Posterior vena cava (tissue), 2 donors: ENCODE measurements at regions not wholly inside any gene's neighbourhood (a gene's known extent, or its start where the extent isn't known, plus 50 kb on each side); places are given as distances from the start of the nearest gene placed in this dataset.

Source experiments
- DNase-seq: peaks from one replicate; pipeline ENCODE4 v3.0.0-alpha.2; 2020; ENCODE audit warnings: low spot score
- intact Hi-C, 2 donors: fragments of 100-400 bp; cut with DNase I; formaldehyde crosslinking; loops; one replicate each; pipeline versions ENCODE4 v1.14.1 to v1.14.2; 2022 to 2023
- donor health status: DM: yes; HTN: yes; CAD: no.
- donor health status: DM: yes; HTN: yes; CAD: no.

DNA sequence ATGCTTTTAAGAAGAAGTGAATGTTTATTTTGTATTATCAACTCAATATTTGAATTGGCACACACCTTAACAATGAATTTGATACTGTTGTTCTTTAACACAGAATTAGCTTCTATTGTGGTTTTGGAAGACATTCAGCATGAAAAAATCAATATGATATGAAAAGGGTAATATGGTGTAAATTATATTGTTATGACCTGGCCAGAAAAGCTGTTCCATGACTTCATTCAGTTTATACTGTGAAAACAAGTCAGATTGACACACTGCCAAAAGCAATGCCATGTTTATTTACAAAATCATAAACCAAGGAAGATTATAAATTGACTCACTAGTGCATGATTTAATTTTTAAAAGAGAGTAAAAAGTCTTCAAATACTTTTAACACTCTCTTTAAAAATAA, 851.4 kb upstream of the SEL1L start:
- intact Hi-C loops, result no loop called here

GRCh38 chr14:82387699-82388098, 854.0 kb upstream of the SEL1L start:
- intact Hi-C loops, result no loop called here

More for the DNA sequence above, 851.4 kb upstream of the SEL1L start:
- no peak for DNase-seq

GRCh38 chr14:82388488-82388887, 854.8 kb upstream of the SEL1L start:
- DNase-seq, result no peak
- intact Hi-C loops, result no loop called here

More at GRCh38 chr14:82387699-82388098, 854.0 kb upstream of the SEL1L start:
- DNase-seq, result no peak

DNA sequence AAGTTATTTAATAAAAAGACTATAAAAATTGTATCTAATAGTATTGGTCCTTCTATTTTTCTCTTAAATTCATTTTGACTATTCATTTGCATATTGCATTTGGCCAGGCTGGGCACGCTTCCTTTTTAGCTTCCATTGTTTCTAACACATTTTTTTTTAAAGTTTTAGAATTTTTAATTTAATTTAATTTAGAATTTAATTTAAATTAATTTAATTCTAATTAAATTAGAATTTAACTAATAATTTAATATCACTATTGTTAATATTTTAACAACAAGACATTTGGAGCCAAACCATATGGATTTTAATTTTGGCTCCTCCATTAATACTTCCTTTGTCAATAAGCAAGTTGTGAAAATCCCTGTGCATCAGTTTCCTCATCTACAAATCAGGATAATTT, 856.9 kb upstream of the SEL1L start:
- intact Hi-C loops, result no loop called here
- no peak for DNase-seq

DNA sequence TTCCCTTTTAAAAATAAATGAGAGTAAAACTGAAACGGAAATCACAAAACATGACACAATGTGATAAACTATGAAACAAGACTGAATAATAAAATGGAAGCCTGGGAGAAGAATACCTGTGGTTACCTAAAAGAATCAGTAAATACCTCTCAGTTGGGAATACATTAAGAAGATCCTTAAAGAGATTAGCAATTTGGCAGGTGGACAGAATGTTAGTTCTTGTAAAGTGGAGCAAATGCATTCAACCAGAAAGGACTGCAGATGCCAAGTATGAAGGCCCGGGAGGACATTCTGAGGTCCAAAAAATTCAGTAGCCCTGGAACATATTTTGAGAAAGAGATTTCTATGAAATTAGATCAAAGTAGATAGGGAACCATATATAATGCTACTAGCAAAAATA, 861.3 kb upstream of the SEL1L start:
- no peak for DNase-seq
- intact Hi-C loops, result no loop called here

DNA sequence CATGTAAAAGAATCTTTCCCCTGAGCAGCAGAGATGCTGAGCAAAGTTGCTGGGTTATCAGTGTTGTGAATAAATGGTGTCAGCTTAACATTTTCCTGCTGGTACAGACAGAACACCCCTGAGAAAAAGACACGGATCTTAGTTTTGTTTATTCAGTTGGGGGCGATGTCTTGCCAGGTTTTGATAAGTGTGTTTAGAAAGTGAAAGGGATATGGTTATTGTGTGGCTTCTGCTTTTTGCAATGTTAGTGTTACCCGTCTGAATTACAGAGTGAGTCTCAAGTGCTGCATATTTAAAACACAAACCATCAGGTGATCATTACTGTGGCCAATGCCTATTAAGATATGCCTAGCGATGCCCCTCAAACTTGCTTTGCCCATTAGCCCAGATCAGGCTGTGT, 864.6 kb upstream of the SEL1L start:
- intact Hi-C loops, result no loop called here
- no peak for DNase-seq

DNA sequence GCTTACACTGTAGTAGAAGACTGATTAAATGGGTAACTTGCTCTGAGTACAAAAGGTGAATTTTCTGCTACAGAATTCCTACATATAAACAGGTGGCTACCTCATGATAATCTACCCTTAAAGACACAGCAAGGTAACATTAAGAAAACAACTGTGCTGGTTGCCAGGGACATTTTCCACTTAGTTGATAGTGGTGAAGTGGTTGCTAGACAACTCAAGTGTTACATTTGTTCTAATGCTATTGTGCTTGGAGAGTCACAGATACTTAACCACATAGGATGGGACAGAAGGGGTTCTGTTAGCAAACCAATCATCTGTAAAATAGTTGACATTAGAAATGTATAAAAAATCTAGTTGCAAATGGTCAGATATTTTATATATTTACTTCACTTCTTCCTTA, 870.3 kb upstream of the SEL1L start:
- DNase-seq, result no peak
- intact Hi-C loops, result no loop called here

DNA sequence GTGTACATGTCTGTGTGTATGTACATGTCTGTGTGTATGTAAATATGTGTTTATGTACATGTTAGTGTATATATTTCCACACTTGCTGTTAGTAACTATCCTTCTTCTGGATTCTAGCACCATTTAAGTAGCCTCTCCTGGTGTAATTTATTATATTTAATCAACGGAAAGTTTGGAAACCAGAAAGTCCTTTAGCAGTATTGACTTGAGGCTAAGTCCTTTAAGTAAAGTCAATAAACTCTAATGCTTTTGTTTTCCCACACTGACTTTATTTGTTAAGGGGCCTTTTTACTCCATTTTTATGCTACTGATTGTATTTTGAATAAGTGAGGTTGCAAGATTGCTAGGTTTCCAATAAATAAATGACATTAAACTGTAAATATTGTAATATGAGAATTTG, 876.4 kb upstream of the SEL1L start:
- intact Hi-C loops, result no loop called here
- DNase-seq, result no peak

DNA sequence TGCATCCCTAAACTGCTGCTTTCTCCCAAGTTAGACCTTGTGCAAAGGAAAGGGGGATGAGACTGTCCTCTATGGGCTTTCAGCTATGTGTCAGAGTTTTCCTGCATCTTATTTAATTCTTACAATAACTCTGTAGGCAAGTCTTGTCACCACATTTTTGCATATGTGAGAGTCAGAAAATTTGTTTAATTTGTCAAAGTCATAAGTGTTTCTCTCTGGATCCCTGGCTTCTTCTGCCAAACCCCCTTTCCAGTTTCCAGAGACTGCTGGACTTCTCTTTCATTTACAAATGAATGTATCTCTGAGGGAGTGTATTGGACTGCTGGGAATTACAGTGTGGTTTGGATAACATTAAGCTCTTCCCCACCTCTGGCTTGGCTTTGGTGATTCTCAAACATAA, 877.6 kb upstream of the SEL1L start:
- DNase-seq, result no peak
- intact Hi-C loops, result no loop called here

DNA sequence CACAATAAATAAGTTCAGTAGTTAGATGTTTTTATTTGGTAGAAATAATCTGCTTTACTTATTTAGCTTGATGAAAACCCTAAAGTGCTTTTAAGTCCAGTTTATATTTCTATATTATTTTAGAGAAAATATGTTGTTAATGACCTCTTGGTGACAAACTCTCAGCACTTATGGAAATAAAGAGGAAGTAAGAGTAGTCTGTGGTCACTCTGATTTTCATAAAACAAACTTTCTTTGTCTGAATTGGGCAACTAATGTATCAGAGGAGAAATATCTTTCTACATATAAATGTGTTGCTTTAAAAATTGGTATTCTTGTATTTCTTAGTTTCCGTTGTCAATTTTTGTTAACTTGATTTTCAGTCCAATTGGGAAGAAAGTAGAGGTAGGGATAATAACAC, 878.9 kb upstream of the SEL1L start:
- intact Hi-C loops, result no loop called here
- no peak for DNase-seq

DNA sequence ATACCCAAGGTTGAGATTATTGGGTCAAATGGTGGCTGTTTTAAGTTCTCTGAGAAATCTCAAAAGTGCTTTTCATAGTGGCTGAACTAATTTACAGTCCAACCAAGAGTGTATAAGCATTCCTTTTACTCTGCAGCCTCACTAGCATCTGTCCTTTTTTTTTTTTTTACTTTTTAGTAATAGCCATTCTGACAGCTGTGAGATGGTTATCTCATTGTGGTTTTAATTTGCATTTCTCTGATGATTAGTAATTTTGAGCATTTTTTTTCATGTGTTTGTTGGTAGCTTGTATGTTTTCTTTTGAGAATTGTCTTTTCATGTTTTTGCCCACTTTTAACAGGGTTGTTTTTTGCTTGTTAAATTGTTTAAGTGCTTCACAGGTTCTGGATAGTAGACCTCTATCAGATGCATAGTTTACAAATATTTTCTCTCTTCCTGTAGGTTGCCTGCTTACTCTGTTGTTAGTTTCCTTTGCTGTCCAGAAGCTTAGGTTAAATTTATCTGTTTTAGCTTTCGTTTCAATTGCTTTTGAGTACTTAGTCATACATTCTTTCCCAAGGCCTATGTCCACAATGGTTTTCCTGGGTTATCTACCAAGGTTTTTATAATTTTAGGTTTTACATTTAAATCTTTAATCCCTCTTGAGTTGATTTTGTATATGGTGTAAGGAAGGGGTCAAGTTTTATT, 881.3 kb upstream of the SEL1L start:
- intact Hi-C loops, result no loop called here
- DNase-seq, result no peak

DNA sequence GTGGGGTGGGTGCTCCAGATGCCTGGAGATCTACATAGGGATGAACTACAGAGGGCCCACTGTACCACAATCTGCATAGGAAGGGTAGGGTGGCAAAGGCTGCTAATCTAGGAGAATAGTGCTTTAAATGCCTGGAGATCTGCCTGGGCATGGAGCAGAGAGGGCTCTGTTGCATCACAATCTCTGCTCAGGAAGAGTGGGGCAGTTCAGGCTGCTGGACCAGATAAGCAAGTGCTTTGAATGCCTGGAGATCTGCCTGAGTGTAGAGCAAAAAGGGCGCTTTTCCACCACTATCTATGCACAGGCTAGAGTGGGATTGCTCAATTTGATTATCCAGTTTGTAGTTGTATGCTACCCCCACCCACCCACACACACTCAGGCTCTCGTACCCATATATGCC, 886.3 kb upstream of the SEL1L start:
- intact Hi-C loops, result no loop called here
- DNase-seq, result no peak

- intact Hi-C loops, result no loop called here
Observed at GRCh38 chr14:82420871-82421270, 887.2 kb upstream of the SEL1L start.

DNA sequence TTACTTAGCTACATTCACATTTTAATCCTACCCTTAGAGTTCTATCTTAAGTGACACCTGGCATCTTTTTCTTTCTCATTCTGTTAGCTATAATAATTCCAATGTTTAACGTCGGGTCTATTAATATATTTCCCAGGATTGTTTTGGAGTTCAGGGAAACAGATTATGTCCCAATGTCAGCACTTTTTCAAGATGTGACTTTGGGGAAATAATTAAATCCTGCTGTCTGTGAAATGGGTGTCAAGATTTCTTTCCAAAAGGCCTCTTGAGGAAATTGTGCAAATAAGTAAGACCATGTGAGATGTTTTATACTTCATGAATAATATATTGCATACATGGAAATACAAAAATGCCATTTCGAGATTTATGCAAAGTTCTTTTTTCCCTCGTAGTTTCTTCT, 887.6 kb upstream of the SEL1L start:
- no peak for DNase-seq
- intact Hi-C loops, result no loop called here

More at GRCh38 chr14:82420871-82421270, 887.2 kb upstream of the SEL1L start:
- DNase-seq, result no peak

DNA sequence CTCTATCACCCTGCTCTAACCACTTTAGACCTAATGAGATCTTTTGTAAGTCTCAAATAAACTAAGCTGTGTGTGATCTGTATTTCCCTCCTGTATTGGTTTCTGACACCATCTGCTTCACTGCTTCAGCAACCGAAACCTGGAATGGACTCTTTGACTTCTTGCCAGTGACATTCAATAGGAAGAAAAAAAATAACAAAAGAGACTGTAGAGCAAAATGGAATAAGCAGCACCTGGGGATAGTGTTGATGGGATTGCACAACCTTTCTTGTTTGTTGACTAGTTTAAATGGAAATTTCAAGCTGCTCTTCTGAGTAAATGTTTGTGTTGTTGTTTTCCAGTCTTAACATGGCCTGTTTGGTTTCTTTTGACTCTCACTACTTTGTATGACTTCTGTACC, 888.6 kb upstream of the SEL1L start:
- no peak for DNase-seq
- intact Hi-C loops, result no loop called here

DNA sequence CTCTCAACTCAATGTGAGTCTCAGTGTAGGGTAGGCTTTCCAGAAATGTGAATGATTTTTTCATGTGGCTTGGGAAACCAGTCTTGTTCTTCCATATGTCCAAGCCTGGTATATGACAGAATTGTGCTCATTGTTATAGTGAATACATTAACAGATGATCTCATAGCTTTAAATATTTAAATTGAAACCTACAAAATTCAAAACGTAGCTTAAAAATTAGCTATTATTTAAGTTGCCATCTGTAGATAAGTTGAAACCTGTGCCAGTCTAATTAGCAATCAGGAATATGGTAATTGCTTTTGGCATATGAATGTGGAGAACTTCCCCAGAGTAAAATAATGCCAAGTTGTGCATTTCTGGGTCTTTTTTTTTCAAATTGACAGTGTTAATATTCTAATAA, 891.6 kb upstream of the SEL1L start:
- intact Hi-C loops, result no loop called here
- no peak for DNase-seq

- no peak for DNase-seq
- intact Hi-C loops, result no loop called here
Observed at GRCh38 chr14:82431031-82431430, 897.4 kb upstream of the SEL1L start.

GRCh38 chr14:82432301-82433105, 898.9 kb upstream of the SEL1L start:
- no peak for DNase-seq
- intact Hi-C loops, result no loop called here

GRCh38 chr14:82438436-82438835, 904.8 kb upstream of the SEL1L start:
- no peak for DNase-seq
- intact Hi-C loops, result no loop called here

GRCh38 chr14:82441270-82441669, 907.6 kb upstream of the SEL1L start:
- intact Hi-C loops, result no loop called here
- no peak for DNase-seq
